ENCODE measurements at regions not wholly inside any gene's neighbourhood (a gene's known extent, or its start where the extent isn't known, plus 50 kb on each side); places are given as distances from the start of the nearest gene placed in this dataset.

DNA sequence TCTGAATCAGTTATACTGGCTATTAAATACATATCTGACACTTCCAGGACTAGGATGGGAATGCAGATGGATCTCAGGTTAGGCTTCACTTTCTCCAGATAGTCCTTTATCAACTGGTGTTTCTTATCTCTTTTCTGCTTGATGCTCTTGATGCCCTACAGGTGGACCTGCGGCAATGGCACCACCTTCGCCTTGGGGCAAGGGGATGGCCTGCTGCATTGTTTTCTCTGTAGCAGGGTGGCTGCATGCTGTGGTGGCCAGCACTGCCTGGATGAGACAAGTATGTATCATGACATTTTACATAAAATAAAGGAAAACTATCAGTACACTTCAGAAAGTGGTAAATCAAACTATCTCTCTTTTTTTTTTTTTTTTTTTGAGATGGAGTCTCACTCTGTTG lies 217.7 kb upstream of the ZP4 start:
- DNase-seq, result no peak
- H3K4me2 ChIP-seq (ENCODE audit: insufficient read depth, insufficient read length, low read length), result no peak overlapping the region
- H3K4me1 Mint-ChIP-seq, result peaks cover 19 to 20% of the 10 kb centered on the region in 2 experiments

More for the DNA sequence above, 217.7 kb upstream of the ZP4 start:
- TF ChIP-seq CTCF (conservative IDR thresholded peaks at IDR 0.05), result no peak
- no peak overlapping the region for H4K5ac ChIP-seq (ENCODE audit: insufficient read length, low read depth, low read length)
- no peak overlapping the region for H3K56ac ChIP-seq (ENCODE audit: insufficient read length, low read depth, low read length)
- Mint-ChIP-seq H3K4me3 (no peak overlapping the region), H3K36me3 (ENCODE audit: insufficient read depth in 1 of 3, low read depth in 3 of 3) (no peaks in the 10 kb centered on the region), H3K27me3 (ENCODE audit: low read depth) (no peaks in the 10 kb centered on the region), H3K9me3 (no peaks in the 10 kb centered on the region), H3K27ac (no peak overlapping the region)
- H3K9ac ChIP-seq (ENCODE audit: extremely low read depth, insufficient read length, low read length), result no peak overlapping the region
- peaks cover 2% of the 10 kb centered on the region; the same call in 1 of the 2 replicates for H3K4me1 ChIP-seq (ENCODE audit: insufficient read depth, low read length)
- no peak overlapping the region for H4K8ac ChIP-seq (replicated peaks; ENCODE audit: insufficient read length, low read depth, low read length)
- H2AFZ ChIP-seq (ENCODE audit: low read length), result no peak overlapping the region
- H3K27ac ChIP-seq (ENCODE audit: insufficient read length, low read depth, low read length), result no peak overlapping the region
- no peak overlapping the region for H2BK5ac ChIP-seq (ENCODE audit: insufficient read length, low read length)
- no peak overlapping the region for H2AK5ac ChIP-seq (ENCODE audit: insufficient read length, low read length)
- H4K91ac ChIP-seq (ENCODE audit: insufficient read length, low read depth, low read length), result no peak overlapping the region
- H4K20me1 ChIP-seq (ENCODE audit: control insufficient read depth, insufficient read depth, insufficient read length), result no peaks in the 10 kb centered on the region
- H3K18ac ChIP-seq (ENCODE audit: insufficient read length, low read depth, low read length), result no peak overlapping the region
- no peak overlapping the region for H3T11ph ChIP-seq (ENCODE audit: low read length)
- H3K4ac ChIP-seq (ENCODE audit: low read depth, low read length), result no peak overlapping the region
- no peaks in the 10 kb centered on the region for H3K79me2 ChIP-seq (ENCODE audit: insufficient read depth, low read length)
- H3K27me3 ChIP-seq (ENCODE audit: insufficient read depth, low read length), result no peaks in the 10 kb centered on the region
- no peak overlapping the region for H3K14ac ChIP-seq (ENCODE audit: insufficient read depth, low read length)
- no CpG with 5 or more reads among the region's 2 CpGs for WGBS (ENCODE audit: extremely low coverage, insufficient read length, low lambda C conversion rate)
- H3K79me1 ChIP-seq (ENCODE audit: insufficient read depth, low read depth, low read length, poor library complexity, severe bottlenecking), result no peaks in the 10 kb centered on the region
- no peaks in the 10 kb centered on the region for H3K9me3 ChIP-seq (ENCODE audit: control insufficient read depth, low read depth, low read length)
- H3K23ac ChIP-seq (ENCODE audit: insufficient read length, low read depth, low read length), result no peak overlapping the region
- no peak overlapping the region for H2BK12ac ChIP-seq (ENCODE audit: insufficient read length, low read depth, low read length)
- H2BK15ac ChIP-seq (ENCODE audit: low read depth, low read length), result no peak overlapping the region
- H2BK20ac ChIP-seq (ENCODE audit: low read depth, low read length, poor library complexity, severe bottlenecking), result no peak overlapping the region
- H2BK120ac ChIP-seq (ENCODE audit: low read depth, low read length, poor library complexity, severe bottlenecking), result no peak overlapping the region
- H3K23me2 ChIP-seq (ENCODE audit: insufficient read length, low read depth, low read length, poor library complexity, severe bottlenecking), result no peaks in the 10 kb centered on the region
